CD4-positive, alpha-beta memory T cell (primary cell): ENCODE measurements at regions not wholly inside any gene's neighbourhood (a gene's known extent, or its start where the extent isn't known, plus 50 kb on each side); places are given as distances from the start of the nearest gene placed in this dataset.

Experiments
- CTCF ChIA-PET: fragments of 350-600 bp; sonication (Branson Sonifier 250); formaldehyde crosslinking; loops from one replicate; lab custom pipeline; 2021; ENCODE audit warnings: inconsistent platforms; ENCODE audit not compliant: partially characterized antibody; lab: Charles Lee
- POLR2A ChIA-PET: fragments of 350-600 bp; sonication (Branson Sonifier 250); formaldehyde crosslinking; loops from one replicate; lab custom pipeline; 2021; ENCODE audit not compliant: partially characterized antibody; lab: Charles Lee
- DNase-seq, 5 donors: peaks; one replicate each; pipeline versions ENCODE4 v3.0.0 to v3.0.0-alpha.2; 2020 to 2022; ENCODE audit warnings: mixed read lengths in 1 of 5
- H3K27ac ChIP-seq: one replicate; pipeline ENCODE4 v1.7.0; 2013; ENCODE audit warnings: low read depth, low read length
- H3K27me3 ChIP-seq: 2 replicates; pipeline ENCODE4 v1.7.0; 2013; ENCODE audit warnings: mild to moderate bottlenecking, low read length, moderate library complexity; ENCODE audit not compliant: insufficient read depth
- H3K36me3 ChIP-seq: 2 replicates; pipeline ENCODE4 v1.7.0; 2013; ENCODE audit warnings: mild to moderate bottlenecking, low read length, moderate library complexity; ENCODE audit not compliant: insufficient read depth
- H3K4me1 ChIP-seq: 2 replicates; pipeline ENCODE4 v1.7.0; 2013; ENCODE audit warnings: mild to moderate bottlenecking, low read length, moderate library complexity; ENCODE audit not compliant: insufficient read depth
- H3K4me3 ChIP-seq, 2 donors: one replicate each; pipeline ENCODE4 v1.7.0; 2013; ENCODE audit warnings: low read length in 2 of 2, mild to moderate bottlenecking in 1 of 2
- H3K9me3 ChIP-seq, 2 donors: one replicate each; pipeline ENCODE4 v1.7.0; 2013; ENCODE audit warnings: low read length in 2 of 2, control low read depth in 1 of 2; ENCODE audit not compliant: control insufficient read depth in 1 of 2
- H3K27ac Mint-ChIP-seq, 7 donors: one replicate each; pipeline ENCODE4 v1.8.0; 2020 to 2021; ENCODE audit warnings: mixed read lengths in 7 of 7, mild to moderate bottlenecking in 6 of 7, inconsistent platforms in 3 of 7, moderate library complexity in 3 of 7
- H3K27me3 Mint-ChIP-seq, 2 donors: one replicate each; pipeline ENCODE4 v1.8.0; 2020 to 2021; ENCODE audit warnings: mixed read lengths in 2 of 2
- H3K36me3 Mint-ChIP-seq, 2 donors: one replicate each; pipeline ENCODE4 v1.8.0; 2020 to 2021; ENCODE audit warnings: mixed read lengths in 2 of 2, inconsistent platforms in 1 of 2, mild to moderate bottlenecking in 1 of 2
- H3K4me1 Mint-ChIP-seq, 4 donors: one replicate each; pipeline ENCODE4 v1.8.0; 2020 to 2021; ENCODE audit warnings: mixed read lengths in 4 of 4, mild to moderate bottlenecking in 1 of 4
- H3K4me3 Mint-ChIP-seq, 8 donors: one replicate each; pipeline ENCODE4 v1.8.0; 2020 to 2021; ENCODE audit warnings: mixed read lengths in 8 of 8, mild to moderate bottlenecking in 7 of 8, moderate library complexity in 6 of 8, inconsistent platforms in 3 of 8
- H3K9me3 Mint-ChIP-seq, 8 donors: one replicate each; pipeline ENCODE4 v1.8.0; 2020 to 2021; ENCODE audit warnings: mixed read lengths in 8 of 8, mild to moderate bottlenecking in 5 of 8, inconsistent platforms in 3 of 8, moderate library complexity in 1 of 8
- intact Hi-C: fragments of 100-400 bp; cut with micrococcal nuclease; formaldehyde crosslinking; loops from one replicate; pipeline ENCODE4 v1.15.1; 2023

- Mint-ChIP-seq H3K27ac (peak overlapping the region in 1 of 7 donors; percentile 53), H3K4me3 (no peak overlapping the region), H3K36me3 (no peaks in the 10 kb centered on the region), H3K4me1 (peaks cover 0 to 4% (median 3%) of the 10 kb centered on the region in 4 donors), H3K27me3 (peaks cover 0 to 2% of the 10 kb centered on the region in 2 donors), H3K9me3 (no peaks in the 10 kb centered on the region)
- DNase-seq, result no peak
- intact Hi-C loops, result no loop called here
- Histone ChIP-seq H3K27me3 (no peaks in the 10 kb centered on the region), H3K4me3 (no peak overlapping the region), H3K9me3 (no peaks in the 10 kb centered on the region), H3K27ac (no peak overlapping the region), H3K4me1 (no peaks in the 10 kb centered on the region), H3K36me3 (no peaks in the 10 kb centered on the region)
- POLR2A ChIA-PET, result no interaction called here
- CTCF ChIA-PET, result interaction anchor here (1.5 kb wide), 1 partner anchor 11 kb away, joined by 3 read pairs; no protein-coding TSS in a partner anchor
Observed at GRCh38 chr20:24131684-24132083, 143.1 kb upstream of the GGTLC1 start.

- no peaks in the 10 kb centered on the region for H3K9me3 ChIP-seq
- H3K36me3 Mint-ChIP-seq, result no peaks in the 10 kb centered on the region
- H3K36me3 ChIP-seq, result no peaks in the 10 kb centered on the region
- no peaks in the 10 kb centered on the region for H3K27me3 ChIP-seq
- H3K4me1 ChIP-seq, result no peaks in the 10 kb centered on the region
- POLR2A ChIA-PET, result no interaction called here
- no peak overlapping the region for H3K27ac Mint-ChIP-seq
- no peaks in the 10 kb centered on the region for H3K9me3 Mint-ChIP-seq
- intact Hi-C loops, result no loop called here
- CTCF ChIA-PET, result no interaction called here
- no peak overlapping the region for H3K4me3 ChIP-seq
- H3K27me3 Mint-ChIP-seq, result peaks cover 0 to 4% of the 10 kb centered on the region in 2 donors
- H3K4me1 Mint-ChIP-seq, result peaks cover 0 to 4% (median 3%) of the 10 kb centered on the region in 4 donors
- no peak overlapping the region for H3K27ac ChIP-seq
- DNase-seq, result no peak
- H3K4me3 Mint-ChIP-seq, result no peak overlapping the region
Observed at GRCh38 chr20:24131281-24131680, 142.7 kb upstream of the GGTLC1 start.

GRCh38 chr20:24129641-24130040 is 141.1 kb upstream of the GGTLC1 start:
- no peaks in the 10 kb centered on the region for H3K36me3 ChIP-seq
- Mint-ChIP-seq H3K4me1 (peaks cover 0 to 4% (median 3%) of the 10 kb centered on the region in 4 donors), H3K4me3 (no peak overlapping the region), H3K27ac (no peak overlapping the region), H3K36me3 (no peaks in the 10 kb centered on the region), H3K27me3 (peaks cover 0 to 4% of the 10 kb centered on the region in 2 donors), H3K9me3 (peaks cover 0 to 2% (median 0%) of the 10 kb centered on the region in 8 donors)
- intact Hi-C loops, result no loop called here
- H3K4me3 ChIP-seq, result no peak overlapping the region
- POLR2A ChIA-PET, result no interaction called here
- DNase-seq, result no peak
- H3K4me1 ChIP-seq, result no peaks in the 10 kb centered on the region
- no peaks in the 10 kb centered on the region for H3K9me3 ChIP-seq
- no peaks in the 10 kb centered on the region for H3K27me3 ChIP-seq
- H3K27ac ChIP-seq, result no peak overlapping the region
- CTCF ChIA-PET, result interaction anchor here (0.6 kb wide), 1 partner anchor 28 kb away, joined by 3 read pairs; no protein-coding TSS in a partner anchor

GRCh38 chr20:24124951-24125650 is 136.5 kb upstream of the GGTLC1 start:
- intact Hi-C loops, result no loop called here
- no peak overlapping the region for H3K4me3 ChIP-seq
- DNase-seq, result no peak
- Mint-ChIP-seq H3K4me3 (no peak overlapping the region), H3K27me3 (peaks cover 6 to 10% of the 10 kb centered on the region in 2 donors), H3K9me3 (peaks cover 0 to 2% (median 0%) of the 10 kb centered on the region in 8 donors), H3K4me1 (peaks cover 0 to 2% (median 0%) of the 10 kb centered on the region in 4 donors), H3K36me3 (no peaks in the 10 kb centered on the region), H3K27ac (no peak overlapping the region)
- H3K36me3 ChIP-seq, result no peaks in the 10 kb centered on the region
- no peaks in the 10 kb centered on the region for H3K9me3 ChIP-seq
- H3K27ac ChIP-seq, result no peak overlapping the region
- no peaks in the 10 kb centered on the region for H3K27me3 ChIP-seq
- H3K4me1 ChIP-seq, result no peaks in the 10 kb centered on the region
- CTCF ChIA-PET, result interaction anchor here (1.3 kb wide), 1 partner anchor 36 kb away, joined by 4 read pairs; no protein-coding TSS in a partner anchor
- POLR2A ChIA-PET, result no interaction called here

- POLR2A ChIA-PET, result no interaction called here
- intact Hi-C loops, result no loop called here
- H3K4me3 Mint-ChIP-seq, result no peak overlapping the region
Observed at GRCh38 chr20:24124003-24124402, 135.4 kb upstream of the GGTLC1 start.

GRCh38 chr20:24118441-24119175 is 130.0 kb upstream of the GGTLC1 start:
- ChIA-PET CTCF (no interaction called here), POLR2A (no interaction called here)
- peaks cover 7 to 20% of the 10 kb centered on the region in 2 donors for H3K27me3 Mint-ChIP-seq
- H3K27ac ChIP-seq, result no peak overlapping the region
- peaks cover 0 to 2% (median 0%) of the 10 kb centered on the region in 4 donors for H3K4me1 Mint-ChIP-seq
- no peaks in the 10 kb centered on the region for H3K9me3 ChIP-seq
- H3K36me3 ChIP-seq, result no peaks in the 10 kb centered on the region
- H3K36me3 Mint-ChIP-seq, result no peaks in the 10 kb centered on the region
- H3K27ac Mint-ChIP-seq, result no peak overlapping the region
- intact Hi-C loops, result no loop called here
- no peak overlapping the region for H3K4me3 Mint-ChIP-seq
- no peaks in the 10 kb centered on the region for H3K27me3 ChIP-seq
- no peaks in the 10 kb centered on the region for H3K4me1 ChIP-seq
- no peak for DNase-seq
- H3K4me3 ChIP-seq, result no peak overlapping the region
- H3K9me3 Mint-ChIP-seq, result peaks cover 0 to 2% (median 0%) of the 10 kb centered on the region in 8 donors

More at GRCh38 chr20:24124003-24124402, 135.4 kb upstream of the GGTLC1 start:
- H3K27me3 Mint-ChIP-seq, result peaks cover 6 to 12% of the 10 kb centered on the region in 2 donors
- H3K9me3 Mint-ChIP-seq, result peaks cover 0 to 2% (median 0%) of the 10 kb centered on the region in 8 donors
- no peaks in the 10 kb centered on the region for H3K36me3 Mint-ChIP-seq
- H3K27ac Mint-ChIP-seq, result no peak overlapping the region
- Histone ChIP-seq H3K36me3 (no peaks in the 10 kb centered on the region), H3K27ac (no peak overlapping the region), H3K9me3 (no peaks in the 10 kb centered on the region), H3K4me1 (no peaks in the 10 kb centered on the region), H3K27me3 (no peaks in the 10 kb centered on the region), H3K4me3 (no peak overlapping the region)
- DNase-seq, result no peak
- CTCF ChIA-PET, result no interaction called here
- no peaks in the 10 kb centered on the region for H3K4me1 Mint-ChIP-seq

- Histone ChIP-seq H3K4me1 (no peaks in the 10 kb centered on the region), H3K27ac (no peak overlapping the region), H3K9me3 (no peaks in the 10 kb centered on the region), H3K4me3 (no peak overlapping the region), H3K27me3 (no peaks in the 10 kb centered on the region), H3K36me3 (no peaks in the 10 kb centered on the region)
- Mint-ChIP-seq H3K4me3 (no peak overlapping the region), H3K9me3 (peaks cover 0 to 2% (median 0%) of the 10 kb centered on the region in 8 donors), H3K27ac (no peak overlapping the region), H3K36me3 (no peaks in the 10 kb centered on the region), H3K27me3 (peaks cover 7 to 16% of the 10 kb centered on the region in 2 donors), H3K4me1 (peaks cover 0 to 2% (median 0%) of the 10 kb centered on the region in 4 donors)
- no peak for DNase-seq
- intact Hi-C loops, result no loop called here
- ChIA-PET CTCF (no interaction called here), POLR2A (no interaction called here)
Observed at GRCh38 chr20:24118034-24118433, 129.5 kb upstream of the GGTLC1 start.
